BLaER1 (cell line): ENCODE measurements at regions not wholly inside any gene's neighbourhood (a gene's known extent, or its start where the extent isn't known, plus 50 kb on each side); places are given as distances from the start of the nearest gene placed in this dataset.

Experiments
- H3K27ac ChIP-seq: shearing (Covaris generic); formaldehyde crosslinking; 2 replicates; pipeline ENCODE4 v1.8.1; 2022
- H3K27me3 ChIP-seq: shearing (Covaris generic); formaldehyde crosslinking; 2 replicates; pipeline ENCODE4 v1.8.1; 2022
- H3K36me3 ChIP-seq: shearing (Covaris generic); formaldehyde crosslinking; 2 replicates; pipeline ENCODE4 v1.8.1; 2022
- H3K4me1 ChIP-seq: shearing (Covaris generic); formaldehyde crosslinking; 2 replicates; pipeline ENCODE4 v1.8.1; 2022
- H3K4me2 ChIP-seq: shearing (Covaris generic); formaldehyde crosslinking; 2 replicates; pipeline ENCODE4 v1.8.1; 2022
- H3K4me3 ChIP-seq: shearing (Covaris generic); formaldehyde crosslinking; 2 replicates; pipeline ENCODE4 v1.8.1; 2022
- H3K9ac ChIP-seq: shearing (Covaris generic); formaldehyde crosslinking; 2 replicates; pipeline ENCODE4 v1.8.1; 2022
- H3K9me3 ChIP-seq: shearing (Covaris generic); formaldehyde crosslinking; 2 replicates; pipeline ENCODE4 v1.8.1; 2022
- H4K20me1 ChIP-seq: shearing (Covaris generic); formaldehyde crosslinking; 2 replicates; pipeline ENCODE4 v1.8.1; 2022
- Cebpa-rat ChIP-seq: shearing (Covaris generic); IDR thresholded peaks from 2 replicates; pipeline ENCODE4 v1.8.1; 2022

- no peaks in the 10 kb centered on the region for H4K20me1 ChIP-seq
- no peaks in the 10 kb centered on the region for H3K4me1 ChIP-seq
- H3K27me3 ChIP-seq = no peaks in the 10 kb centered on the region
- no peak for TF ChIP-seq Cebpa-rat
- no peak overlapping the region for H3K4me2 ChIP-seq
- H3K9me3 ChIP-seq = no peaks in the 10 kb centered on the region
- no peak overlapping the region for H3K9ac ChIP-seq
- H3K4me3 ChIP-seq = no peak overlapping the region
- no peaks in the 10 kb centered on the region for H3K36me3 ChIP-seq
- H3K27ac ChIP-seq = no peak overlapping the region
Observed at GRCh38 chr2:175832866-175833265, 169.2 kb downstream of the LNPK start.

GRCh38 chr2:175829741-175830140, 172.3 kb downstream of the LNPK start:
- Histone ChIP-seq H4K20me1 (no peaks in the 10 kb centered on the region), H3K9ac (no peak overlapping the region), H3K27ac (no peak overlapping the region), H3K27me3 (no peaks in the 10 kb centered on the region), H3K36me3 (no peaks in the 10 kb centered on the region), H3K9me3 (no peaks in the 10 kb centered on the region), H3K4me3 (no peak overlapping the region), H3K4me1 (no peaks in the 10 kb centered on the region), H3K4me2 (no peak overlapping the region)
- TF ChIP-seq Cebpa-rat = no peak

GRCh38 chr2:175827856-175828255, 174.2 kb downstream of the LNPK start:
- no peak for TF ChIP-seq Cebpa-rat
- no peaks in the 10 kb centered on the region for H3K4me1 ChIP-seq
- H3K9me3 ChIP-seq = no peaks in the 10 kb centered on the region
- no peak overlapping the region for H3K9ac ChIP-seq
- H3K27ac ChIP-seq = no peak overlapping the region
- no peaks in the 10 kb centered on the region for H4K20me1 ChIP-seq
- H3K27me3 ChIP-seq = no peaks in the 10 kb centered on the region
- no peaks in the 10 kb centered on the region for H3K36me3 ChIP-seq
- H3K4me2 ChIP-seq = no peak overlapping the region
- H3K4me3 ChIP-seq = no peak overlapping the region

- no peak for TF ChIP-seq Cebpa-rat
- no peak overlapping the region for H3K27ac ChIP-seq
- no peak overlapping the region for H3K4me2 ChIP-seq
Observed at GRCh38 chr2:175824243-175824642, 177.8 kb downstream of the LNPK start.

GRCh38 chr2:175823707-175824073, 178.4 kb downstream of the LNPK start:
- Histone ChIP-seq H3K27ac (no peak overlapping the region), H3K27me3 (no peaks in the 10 kb centered on the region), H3K9ac (no peak overlapping the region), H3K4me3 (no peak overlapping the region), H3K36me3 (no peaks in the 10 kb centered on the region), H3K4me1 (no peaks in the 10 kb centered on the region), H3K4me2 (no peak overlapping the region), H3K9me3 (no peaks in the 10 kb centered on the region), H4K20me1 (no peaks in the 10 kb centered on the region)
- TF ChIP-seq Cebpa-rat = no peak

More at GRCh38 chr2:175824243-175824642, 177.8 kb downstream of the LNPK start:
- Histone ChIP-seq H3K9ac (no peak overlapping the region), H3K36me3 (no peaks in the 10 kb centered on the region), H3K4me3 (no peak overlapping the region), H3K9me3 (no peaks in the 10 kb centered on the region), H3K4me1 (no peaks in the 10 kb centered on the region), H3K27me3 (no peaks in the 10 kb centered on the region), H4K20me1 (no peaks in the 10 kb centered on the region)

GRCh38 chr2:175823002-175823706, 178.9 kb downstream of the LNPK start:
- TF ChIP-seq Cebpa-rat = no peak
- Histone ChIP-seq H3K36me3 (no peaks in the 10 kb centered on the region), H3K4me2 (no peak overlapping the region)

GRCh38 chr2:175817221-175817620, 184.8 kb downstream of the LNPK start:
- no peak overlapping the region for H3K27ac ChIP-seq
- no peaks in the 10 kb centered on the region for H3K4me1 ChIP-seq
- no peak overlapping the region for H3K9ac ChIP-seq
- no peak overlapping the region for H3K4me3 ChIP-seq
- H3K4me2 ChIP-seq = no peak overlapping the region
- H3K36me3 ChIP-seq = no peaks in the 10 kb centered on the region
- TF ChIP-seq Cebpa-rat = no peak
- no peaks in the 10 kb centered on the region for H4K20me1 ChIP-seq
- H3K9me3 ChIP-seq = peaks cover 9% of the 10 kb centered on the region; the same call in 1 of the 2 replicates
- no peaks in the 10 kb centered on the region for H3K27me3 ChIP-seq

More at GRCh38 chr2:175823002-175823706, 178.9 kb downstream of the LNPK start:
- H3K9ac ChIP-seq = no peak overlapping the region
- no peak overlapping the region for H3K27ac ChIP-seq
- H3K27me3 ChIP-seq = no peaks in the 10 kb centered on the region
- H3K4me1 ChIP-seq = no peaks in the 10 kb centered on the region
- H3K4me3 ChIP-seq = no peak overlapping the region
- no peaks in the 10 kb centered on the region for H3K9me3 ChIP-seq
- H4K20me1 ChIP-seq = no peaks in the 10 kb centered on the region

GRCh38 chr2:175815537-175815936, 186.5 kb downstream of the LNPK start:
- no peaks in the 10 kb centered on the region for H3K36me3 ChIP-seq
- peaks cover 9% of the 10 kb centered on the region; the same call in 1 of the 2 replicates for H3K9me3 ChIP-seq

GRCh38 chr2:175811971-175812370, 190.1 kb downstream of the LNPK start:
- Histone ChIP-seq H3K27me3 (no peaks in the 10 kb centered on the region), H4K20me1 (no peaks in the 10 kb centered on the region), H3K4me1 (no peaks in the 10 kb centered on the region), H3K9ac (no peak overlapping the region), H3K36me3 (no peaks in the 10 kb centered on the region), H3K4me3 (no peak overlapping the region), H3K4me2 (no peak overlapping the region), H3K27ac (no peak overlapping the region), H3K9me3 (peaks cover 9% of the 10 kb centered on the region; the same call in 1 of the 2 replicates)
- no peak for TF ChIP-seq Cebpa-rat

More at GRCh38 chr2:175815537-175815936, 186.5 kb downstream of the LNPK start:
- no peaks in the 10 kb centered on the region for H3K27me3 ChIP-seq
- H3K4me3 ChIP-seq = no peak overlapping the region
- H3K4me1 ChIP-seq = no peaks in the 10 kb centered on the region
- H3K4me2 ChIP-seq = no peak overlapping the region
- TF ChIP-seq Cebpa-rat = no peak
- no peak overlapping the region for H3K27ac ChIP-seq
- no peaks in the 10 kb centered on the region for H4K20me1 ChIP-seq
- H3K9ac ChIP-seq = no peak overlapping the region

- no peaks in the 10 kb centered on the region for H3K27me3 ChIP-seq
- H3K9ac ChIP-seq = no peak overlapping the region
- H3K9me3 ChIP-seq = no peaks in the 10 kb centered on the region
- H4K20me1 ChIP-seq = no peaks in the 10 kb centered on the region
- no peak for TF ChIP-seq Cebpa-rat
- no peaks in the 10 kb centered on the region for H3K36me3 ChIP-seq
- no peak overlapping the region for H3K4me2 ChIP-seq
- H3K4me1 ChIP-seq = no peaks in the 10 kb centered on the region
- H3K27ac ChIP-seq = no peak overlapping the region
- H3K4me3 ChIP-seq = no peak overlapping the region
Observed at GRCh38 chr2:175808858-175809257, 193.2 kb downstream of the LNPK start.
